OCI-LY7 (cell line): ENCODE measurements at regions not wholly inside any gene's neighbourhood (a gene's known extent, or its start where the extent isn't known, plus 50 kb on each side); places are given as distances from the start of the nearest gene placed in this dataset.

ENCODE experiments used
- BruUV-seq: library from RNA; stranded (reverse); fragments of 400-500 nt; replicated peaks from 2 replicates; lab custom pipeline; 2021; lab: Mats Ljungman, UMichigan
- CTCF ChIA-PET: fragments of 300-600 bp; sonication (Branson Sonifier 250); formaldehyde crosslinking; loops from one replicate; lab custom pipeline; 2022; ENCODE audit warnings: antibody characterized with exemption; ENCODE audit not compliant: unreplicated experiment; lab: Charles Lee
- POLR2A ChIA-PET: fragments of 300-600 bp; sonication (Branson Sonifier 250); formaldehyde crosslinking; loops from one replicate; lab custom pipeline; 2022; ENCODE audit warnings: antibody characterized with exemption; lab: Charles Lee
- DNase-seq: peaks from one replicate; pipeline ENCODE4 v3.0.0-alpha.2; 2015; ENCODE audit warnings: low spot score
- H2AFZ ChIP-seq: fragments of 200-600 bp; sonication (generic), shearing (Covaris generic); 2 replicates; pipeline ENCODE4 v1.6.1; 2014; ENCODE audit warnings: mild to moderate bottlenecking, antibody characterized with exemption, low read length, moderate library complexity
- H3K27ac ChIP-seq: fragments of 200-600 bp; sonication (generic); 2 replicates; pipeline ENCODE4 v1.5.1; 2014; ENCODE audit warnings: mixed run types, low read depth, mild to moderate bottlenecking, moderate library complexity, low read length, inconsistent platforms; ENCODE audit not compliant: poor library complexity, severe bottlenecking
- H3K36me3 ChIP-seq: fragments of 200-600 bp; sonication (generic); 2 replicates; pipeline ENCODE4 v1.6.1; 2014; ENCODE audit warnings: mild to moderate bottlenecking, antibody characterized with exemption, low read length, moderate library complexity, mixed read lengths; ENCODE audit not compliant: insufficient read depth
- H3K4me1 ChIP-seq: fragments of 200-600 bp; sonication (generic); 2 replicates; pipeline ENCODE4 v1.5.1; 2014; ENCODE audit warnings: mild to moderate bottlenecking, low read length; ENCODE audit not compliant: insufficient read depth, poor library complexity, severe bottlenecking
- H3K4me2 ChIP-seq: fragments of 200-600 bp; sonication (generic); 2 replicates; pipeline ENCODE4 v1.6.1; 2014; ENCODE audit warnings: mild to moderate bottlenecking, low read length
- H3K4me3 ChIP-seq: fragments of 200-600 bp; sonication (generic); 2 replicates; pipeline ENCODE4 v1.5.1; 2014; ENCODE audit warnings: mild to moderate bottlenecking, low read depth, low read length; ENCODE audit not compliant: poor library complexity, severe bottlenecking
- H3K79me2 ChIP-seq: fragments of 200-600 bp; sonication (generic); 2 replicates; pipeline ENCODE4 v1.6.1; 2016; ENCODE audit warnings: low read depth, mild to moderate bottlenecking, low read length, moderate library complexity, mixed read lengths; ENCODE audit not compliant: insufficient read depth
- H3K9me2 ChIP-seq: fragments of 200-600 bp; sonication (generic); 2 replicates; pipeline ENCODE4 v1.6.1; 2016; ENCODE audit warnings: mild to moderate bottlenecking, low read length, mixed read lengths; ENCODE audit not compliant: insufficient read depth
- H3K9me3 ChIP-seq: fragments of 200-600 bp; sonication (generic); 2 replicates; pipeline ENCODE4 v1.6.1; 2014; ENCODE audit warnings: mild to moderate bottlenecking, mixed run types, low read length, mixed read lengths
- H4K20me1 ChIP-seq: fragments of 200-600 bp; sonication (generic); 2 replicates; pipeline ENCODE4 v1.6.1; 2014; ENCODE audit warnings: mild to moderate bottlenecking, antibody characterized with exemption, low read length, moderate library complexity, mixed read lengths; ENCODE audit not compliant: insufficient read depth
- EZH2phosphoT487 ChIP-seq: fragments of 200-600 bp; sonication (generic); IDR thresholded peaks from 2 replicates; pipeline ENCODE4 v1.6.1; 2018; ENCODE audit warnings: low read depth, borderline replicate concordance, mild to moderate bottlenecking, mixed run types, antibody characterized with exemption, low read length, moderate library complexity, mixed read lengths
- intact Hi-C: fragments of 100-400 bp; cut with micrococcal nuclease; formaldehyde crosslinking; loops from one replicate; pipeline ENCODE4 v1.10.0; 2022; ENCODE audit not compliant: unreplicated experiment
- TF ChIP-seq, protein P1 (sequence below): fragments of 200-600 bp; sonication (generic); conservative IDR thresholded peaks from 2 replicates; pipeline ENCODE4 v1.5.1; 2014; ENCODE audit warnings: mild to moderate bottlenecking, antibody characterized with exemption, low read length, moderate library complexity, mixed read lengths

DNA sequence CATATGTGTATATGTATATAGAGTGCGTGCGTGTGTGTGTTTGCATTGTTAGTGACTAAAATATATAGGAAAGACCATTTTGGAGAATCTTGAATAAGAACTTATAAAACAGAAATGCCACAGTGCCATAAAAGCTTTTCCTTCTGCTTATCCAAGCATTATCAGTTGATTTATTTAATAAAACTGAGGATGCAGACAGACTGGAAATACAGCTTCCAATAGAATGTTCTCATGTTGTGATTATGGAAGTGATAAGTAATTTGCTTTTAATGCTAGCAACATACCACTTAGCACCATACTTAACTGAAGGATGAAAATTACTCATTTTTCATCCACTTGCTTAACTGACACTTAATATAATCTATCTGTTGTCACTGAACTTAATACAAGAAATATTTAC is 820.1 kb downstream of the TFAP2A start:
- Histone ChIP-seq H3K27ac (no peak overlapping the region), H3K4me1 (no peaks in the 10 kb centered on the region), H3K4me2 (no peak overlapping the region), H2AFZ (no peak overlapping the region), H3K9me2 (no peaks in the 10 kb centered on the region), H3K36me3 (no peaks in the 10 kb centered on the region), H3K4me3 (no peak overlapping the region), H4K20me1 (no peaks in the 10 kb centered on the region), H3K79me2 (no peaks in the 10 kb centered on the region), H3K9me3 (no peaks in the 10 kb centered on the region)
- intact Hi-C loops, result no loop called here
- ChIA-PET CTCF (no interaction called here), POLR2A (interaction anchor here (0.5 kb wide), 1 partner anchor 41 kb away, joined by 3 read pairs; no protein-coding TSS in a partner anchor)
- no peak for TF ChIP-seq EZH2phosphoT487
- TF ChIP-seq, protein P1, sequence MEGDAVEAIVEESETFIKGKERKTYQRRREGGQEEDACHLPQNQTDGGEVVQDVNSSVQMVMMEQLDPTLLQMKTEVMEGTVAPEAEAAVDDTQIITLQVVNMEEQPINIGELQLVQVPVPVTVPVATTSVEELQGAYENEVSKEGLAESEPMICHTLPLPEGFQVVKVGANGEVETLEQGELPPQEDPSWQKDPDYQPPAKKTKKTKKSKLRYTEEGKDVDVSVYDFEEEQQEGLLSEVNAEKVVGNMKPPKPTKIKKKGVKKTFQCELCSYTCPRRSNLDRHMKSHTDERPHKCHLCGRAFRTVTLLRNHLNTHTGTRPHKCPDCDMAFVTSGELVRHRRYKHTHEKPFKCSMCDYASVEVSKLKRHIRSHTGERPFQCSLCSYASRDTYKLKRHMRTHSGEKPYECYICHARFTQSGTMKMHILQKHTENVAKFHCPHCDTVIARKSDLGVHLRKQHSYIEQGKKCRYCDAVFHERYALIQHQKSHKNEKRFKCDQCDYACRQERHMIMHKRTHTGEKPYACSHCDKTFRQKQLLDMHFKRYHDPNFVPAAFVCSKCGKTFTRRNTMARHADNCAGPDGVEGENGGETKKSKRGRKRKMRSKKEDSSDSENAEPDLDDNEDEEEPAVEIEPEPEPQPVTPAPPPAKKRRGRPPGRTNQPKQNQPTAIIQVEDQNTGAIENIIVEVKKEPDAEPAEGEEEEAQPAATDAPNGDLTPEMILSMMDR, result no peak
- no peak for DNase-seq
- BruUV-seq, result no TSS peak

DNA sequence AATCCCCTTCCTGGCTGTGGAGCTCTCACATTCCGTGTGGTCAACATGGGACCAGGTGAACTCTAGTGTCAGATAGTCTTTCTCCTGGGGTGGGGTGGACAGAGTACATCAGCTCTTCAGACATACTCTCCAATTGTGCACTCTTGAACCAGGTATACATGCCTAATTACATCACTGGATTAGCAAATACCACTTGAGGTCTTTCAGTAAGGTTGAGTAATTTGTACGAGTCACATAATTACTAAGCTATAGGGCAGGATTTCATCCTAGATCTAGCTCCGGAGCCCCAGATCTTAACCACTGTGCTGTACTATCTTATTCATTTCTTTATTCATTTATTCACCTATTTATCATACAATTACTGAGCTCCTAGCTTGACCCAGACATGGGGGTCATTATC is 821.3 kb downstream of the TFAP2A start:
- H3K4me3 ChIP-seq, result no peak overlapping the region
- no peaks in the 10 kb centered on the region for H4K20me1 ChIP-seq
- CTCF ChIA-PET, result no interaction called here
- intact Hi-C loops, result no loop called here
- no peaks in the 10 kb centered on the region for H3K36me3 ChIP-seq
- H3K79me2 ChIP-seq, result no peaks in the 10 kb centered on the region
- POLR2A ChIA-PET, result no interaction called here
- H3K4me2 ChIP-seq, result no peak overlapping the region
- no TSS peak for BruUV-seq
- no peak for DNase-seq
- no peaks in the 10 kb centered on the region for H3K4me1 ChIP-seq
- no peaks in the 10 kb centered on the region for H3K9me2 ChIP-seq
- no peaks in the 10 kb centered on the region for H3K9me3 ChIP-seq
- no peak overlapping the region for H3K27ac ChIP-seq
- TF ChIP-seq EZH2phosphoT487, result no peak
- TF ChIP-seq, protein P1, result no peak
- H2AFZ ChIP-seq, result no peak overlapping the region

DNA sequence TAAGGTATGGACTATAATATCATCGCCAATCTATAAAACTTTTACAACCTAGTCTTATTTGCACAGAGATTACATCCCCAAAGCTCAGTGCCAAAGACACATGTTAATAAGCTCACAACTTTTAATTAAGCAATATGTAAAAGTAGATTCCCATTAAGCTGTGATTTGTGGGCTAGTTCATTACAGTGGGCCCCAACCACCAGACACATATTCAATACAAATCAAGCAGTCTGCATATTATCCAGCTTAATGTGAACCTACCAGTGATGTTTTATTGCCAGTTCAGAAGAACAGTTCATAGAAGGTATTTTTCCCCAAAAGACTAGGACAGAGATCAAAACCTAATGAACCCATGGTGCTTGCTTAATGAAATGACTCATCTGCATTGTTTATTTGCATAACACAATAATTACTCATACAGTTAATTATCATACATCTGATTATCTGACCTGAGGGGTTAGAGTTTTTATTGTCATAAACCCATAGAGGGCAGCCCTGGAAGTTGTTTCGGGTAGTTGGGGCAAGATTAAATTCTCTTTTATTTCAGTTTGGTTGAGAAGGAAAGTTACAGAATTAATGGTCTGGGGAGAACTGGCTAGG is 831.0 kb downstream of the TFAP2A start:
- DNase-seq, result no peak
- no peaks in the 10 kb centered on the region for H3K79me2 ChIP-seq
- POLR2A ChIA-PET, result interaction anchor here (0.6 kb wide), 1 partner anchor 1024 kb away, joined by 3 read pairs; no protein-coding TSS in a partner anchor
- no peaks in the 10 kb centered on the region for H3K9me3 ChIP-seq
- no peak overlapping the region for H2AFZ ChIP-seq
- H4K20me1 ChIP-seq, result no peaks in the 10 kb centered on the region
- no peak for TF ChIP-seq EZH2phosphoT487
- TF ChIP-seq, protein P1, result no peak
- CTCF ChIA-PET, result no interaction called here
- no peak overlapping the region for H3K4me2 ChIP-seq
- no peaks in the 10 kb centered on the region for H3K4me1 ChIP-seq
- no peak overlapping the region for H3K27ac ChIP-seq
- H3K36me3 ChIP-seq, result no peaks in the 10 kb centered on the region
- H3K4me3 ChIP-seq, result no peak overlapping the region
- BruUV-seq, result no TSS peak
- intact Hi-C loops, result no loop called here
- H3K9me2 ChIP-seq, result no peaks in the 10 kb centered on the region
